Inflammatory macrophage treated with lipopolysaccharide for 4 hours (primary cell): ENCODE measurements at regions not wholly inside any gene's neighbourhood (a gene's known extent, or its start where the extent isn't known, plus 50 kb on each side); places are given as distances from the start of the nearest gene placed in this dataset.
"Not testable (repeated sequence)": the region's sequence is repeated elsewhere in the genome, so short reads cannot be mapped to it uniquely, and the experiment has no call there.

Source experiments
- DNase-seq: peaks from one replicate; pipeline ENCODE4 v3.0.0-alpha.2; 2020

GRCh38 chr4:60814549-60814948 is 385.6 kb upstream of the ADGRL3 start:
- no peak for DNase-seq

DNA sequence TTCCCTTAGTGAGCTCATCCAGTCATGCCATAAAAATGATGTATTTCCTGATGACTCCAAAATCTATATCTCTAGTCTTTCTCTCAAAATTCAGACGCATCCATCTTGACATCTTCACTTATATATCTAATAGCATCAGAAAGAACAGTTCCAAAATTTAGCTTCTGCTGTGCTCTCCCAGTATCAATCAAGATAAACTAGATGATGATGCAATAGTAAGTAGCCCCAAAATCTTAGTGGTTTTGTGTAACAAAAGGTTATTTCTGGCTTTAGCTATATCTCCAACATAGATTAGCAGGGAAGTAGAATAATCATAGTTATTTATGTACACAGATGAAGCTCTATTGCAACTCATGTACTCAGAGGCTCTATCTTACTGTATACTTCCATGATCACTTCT is 382.5 kb upstream of the ADGRL3 start:
- DNase-seq = no peak

GRCh38 chr4:60822986-60823385 is 377.1 kb upstream of the ADGRL3 start:
- no peak for DNase-seq

DNA sequence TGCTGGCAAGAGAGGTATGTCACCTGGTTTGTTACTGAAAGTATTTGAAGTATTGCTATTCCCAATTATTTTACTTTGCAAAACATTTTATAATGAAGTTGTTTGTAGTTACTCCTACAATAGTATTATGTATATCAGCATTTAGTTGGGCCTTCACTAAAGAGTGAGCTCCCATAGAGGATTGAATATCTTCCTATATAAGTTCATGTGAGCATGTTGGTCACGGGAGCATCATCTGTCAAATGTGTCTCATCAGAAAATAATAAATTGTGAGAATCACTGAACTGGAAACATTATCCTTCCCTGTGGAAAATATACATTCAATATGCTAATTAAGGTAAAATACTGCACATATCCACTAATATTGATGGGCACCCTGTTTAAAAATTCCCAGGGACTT is 360.1 kb upstream of the ADGRL3 start:
- DNase-seq = no peak

GRCh38 chr4:60846678-60847077 is 353.4 kb upstream of the ADGRL3 start:
- no peak for DNase-seq

DNA sequence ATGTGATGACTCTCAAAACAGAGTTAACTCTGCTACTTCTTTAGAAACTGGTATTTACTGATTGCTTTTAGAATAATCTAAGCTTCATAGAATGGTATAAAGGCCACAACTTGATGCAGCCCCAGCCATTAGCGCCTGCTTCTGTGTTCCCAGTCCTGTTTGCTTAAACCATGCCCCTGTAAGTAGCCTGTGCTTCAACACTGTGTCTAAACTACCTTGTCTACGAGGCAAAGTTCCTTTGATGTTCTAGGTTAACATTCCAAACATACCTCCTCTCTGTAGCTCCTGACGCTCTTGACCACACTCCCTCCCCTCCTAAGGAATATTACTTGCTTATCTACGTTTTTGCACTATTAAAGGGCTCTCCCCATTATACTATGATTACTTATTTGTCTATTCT is 352.5 kb upstream of the ADGRL3 start:
- DNase-seq = no peak

DNA sequence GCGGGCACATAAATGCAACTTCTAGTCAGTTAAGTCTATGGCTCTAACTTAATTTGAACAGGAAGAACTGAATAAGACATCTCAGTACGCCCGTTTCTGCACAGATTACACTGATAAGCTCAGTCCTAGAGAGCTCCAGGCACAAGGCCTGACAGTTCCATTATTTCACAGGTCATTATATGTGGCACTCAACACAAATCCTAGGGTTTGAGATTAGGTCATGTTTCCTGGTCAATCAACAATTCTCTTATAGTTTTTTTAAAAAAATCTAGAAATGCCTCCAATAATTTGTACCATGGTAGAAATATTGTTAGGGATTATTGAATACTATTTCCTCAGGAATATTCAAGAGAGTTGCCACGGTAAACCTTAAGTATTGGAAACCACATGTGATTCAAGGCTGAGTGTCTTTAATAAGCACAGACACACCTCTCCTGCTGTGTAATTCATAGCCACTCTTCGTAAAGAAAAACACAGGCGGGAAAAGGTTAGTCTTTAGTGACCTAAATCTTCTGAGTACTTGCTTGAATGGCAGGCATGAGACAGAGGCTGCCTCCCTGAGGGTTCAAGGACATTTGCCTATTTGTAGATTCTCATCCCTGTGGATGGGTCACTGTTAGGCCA is 342.9 kb upstream of the ADGRL3 start:
- no peak for DNase-seq

DNA sequence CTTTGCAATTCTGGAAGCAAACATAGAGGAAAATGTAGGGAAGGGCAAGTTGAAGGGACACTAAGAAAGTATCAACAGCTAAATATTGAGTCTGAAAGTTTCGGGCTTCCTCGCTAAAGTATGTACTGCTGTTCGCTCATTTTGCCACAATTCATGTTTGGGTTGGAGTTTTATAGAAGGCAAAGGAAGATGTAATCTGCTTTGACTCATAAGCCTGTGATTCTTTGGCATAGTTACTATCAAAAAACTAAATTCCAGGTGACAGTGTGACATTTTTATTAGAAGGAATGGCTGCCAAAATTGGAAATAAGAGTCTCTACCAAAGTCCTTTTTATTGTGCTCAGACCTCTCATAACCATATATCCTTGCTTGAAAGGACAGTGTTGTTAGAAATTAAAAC is 336.7 kb upstream of the ADGRL3 start:
- no peak for DNase-seq

GRCh38 chr4:60865273-60865672 is 334.9 kb upstream of the ADGRL3 start:
- no peak for DNase-seq

DNA sequence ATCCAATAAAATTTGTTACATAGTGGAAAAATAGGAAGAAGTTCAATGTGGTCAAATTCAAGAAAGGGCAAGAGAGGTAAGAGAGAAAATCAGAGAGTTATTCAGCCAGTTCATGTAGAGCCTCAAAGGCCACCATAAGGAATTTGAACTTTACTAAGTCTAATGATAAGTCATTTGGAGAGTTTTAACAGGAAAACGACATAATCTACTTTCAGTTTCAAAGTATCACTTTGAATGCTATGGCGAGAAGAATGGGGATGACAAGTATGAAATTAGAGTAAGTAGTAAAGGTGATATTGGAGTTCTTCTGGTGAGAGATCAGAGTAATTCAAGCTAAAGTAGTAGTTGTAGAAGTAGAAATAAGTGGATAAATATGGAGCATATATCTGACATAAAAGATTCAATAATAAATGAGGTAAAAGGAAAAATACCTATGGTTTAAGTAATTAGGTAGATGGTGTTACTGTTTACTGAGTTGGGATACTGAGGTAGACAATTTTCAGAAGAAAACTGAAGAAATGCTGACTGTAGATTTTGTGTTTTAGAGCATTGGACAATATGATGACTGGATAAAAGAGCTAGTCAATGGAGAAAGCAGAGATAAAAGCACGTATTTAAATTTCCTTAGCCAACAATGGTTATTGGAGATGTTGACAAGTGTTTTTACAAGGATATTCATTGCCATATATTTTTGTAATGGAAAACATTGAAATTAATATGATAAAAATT is 331.7 kb upstream of the ADGRL3 start:
- DNase-seq = no peak

DNA sequence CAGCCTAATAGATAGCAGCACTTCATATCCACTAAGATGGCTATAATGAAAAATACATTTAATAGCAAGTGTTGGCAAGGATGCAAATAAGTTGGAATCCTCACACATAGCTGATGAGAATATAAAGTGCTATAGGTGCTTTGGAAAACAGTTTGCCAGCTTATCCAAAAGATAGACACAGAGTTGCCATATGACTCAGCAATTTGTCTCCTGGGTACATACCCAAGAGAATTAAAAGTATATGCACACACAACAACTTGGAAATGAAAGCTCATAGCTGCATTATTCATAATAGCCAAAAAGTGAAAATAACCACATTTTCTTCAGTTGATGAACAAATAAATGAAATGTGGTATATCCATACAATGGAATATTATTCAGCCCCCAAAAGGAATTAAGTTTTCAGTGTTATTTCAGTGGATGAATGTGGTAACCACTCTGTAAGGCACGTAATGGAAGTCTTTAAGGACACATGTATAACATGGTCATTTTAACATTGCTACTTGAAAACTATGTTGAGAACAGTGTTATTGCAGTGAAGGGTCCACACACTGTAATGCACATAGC is 320.9 kb upstream of the ADGRL3 start:
- DNase-seq = no peak

GRCh38 chr4:60884587-60884986 is 315.5 kb upstream of the ADGRL3 start:
- DNase-seq = no peak

GRCh38 chr4:60885011-60885410 is 315.1 kb upstream of the ADGRL3 start:
- no peak for DNase-seq

GRCh38 chr4:60890743-60891142 is 309.4 kb upstream of the ADGRL3 start:
- DNase-seq = no peak

GRCh38 chr4:60891947-60892346 is 308.2 kb upstream of the ADGRL3 start:
- DNase-seq = no peak

DNA sequence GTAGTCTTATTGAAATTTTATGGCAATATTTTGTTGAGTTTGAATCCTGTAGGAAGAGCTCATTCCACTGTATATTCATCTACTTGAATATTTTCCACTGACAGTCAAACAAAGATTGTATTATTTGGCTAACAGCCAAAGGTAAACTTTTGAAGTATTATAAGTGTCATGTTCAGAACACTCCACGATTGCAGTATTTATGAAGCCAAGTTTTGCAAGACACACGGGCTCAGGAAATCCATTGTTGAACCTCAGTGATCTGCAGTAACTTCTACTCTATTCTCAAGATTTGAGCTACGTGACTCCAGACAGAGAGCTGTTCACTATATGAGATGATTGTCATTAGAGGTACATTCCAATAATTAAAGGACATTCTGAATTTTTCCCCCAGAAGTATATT is 302.7 kb upstream of the ADGRL3 start:
- DNase-seq = no peak

DNA sequence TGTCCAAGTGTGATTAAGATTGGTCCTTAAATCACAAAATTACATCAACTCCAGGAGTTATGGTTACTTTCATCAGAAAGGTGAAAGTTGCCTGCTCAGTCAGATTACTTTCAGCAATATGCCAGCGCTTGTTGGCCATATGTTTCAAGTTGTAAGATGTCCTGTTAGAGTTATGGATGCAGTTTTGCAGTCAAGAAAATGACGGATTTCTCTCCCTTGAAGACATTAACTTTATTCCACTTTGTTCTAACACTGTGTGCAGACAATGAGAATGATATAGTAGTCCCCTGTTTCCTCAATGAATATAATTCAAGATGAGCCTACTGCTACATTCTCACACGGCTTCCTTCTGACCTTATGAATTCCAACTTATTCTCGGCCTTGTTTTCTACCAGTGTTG is 295.0 kb upstream of the ADGRL3 start:
- no peak for DNase-seq

GRCh38 chr4:60911127-60911526 is 289.0 kb upstream of the ADGRL3 start:
- DNase-seq = no peak

- DNase-seq = no peak
These were observed 287.1 kb upstream of the ADGRL3 start for GRCh38 chr4:60913002-60913401.

DNA sequence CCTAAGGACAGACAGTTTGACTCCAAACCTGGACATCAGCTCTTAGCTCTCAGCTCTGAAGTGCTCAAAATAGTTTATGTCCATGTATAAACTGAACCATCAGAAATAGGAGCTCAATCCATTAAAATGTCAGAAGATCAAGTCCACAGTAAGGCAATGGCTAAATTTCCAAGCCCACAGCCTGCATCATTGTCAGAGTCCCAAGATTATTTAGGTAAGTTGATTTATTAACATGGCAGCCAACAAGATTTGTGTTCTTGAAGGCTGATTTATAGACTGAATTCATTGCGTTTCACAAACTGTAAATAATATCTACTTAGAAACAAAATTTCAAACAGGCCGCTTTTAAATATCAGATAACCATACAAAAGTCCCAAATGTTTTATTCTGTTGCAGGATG is 286.5 kb upstream of the ADGRL3 start:
- DNase-seq = no peak

DNA sequence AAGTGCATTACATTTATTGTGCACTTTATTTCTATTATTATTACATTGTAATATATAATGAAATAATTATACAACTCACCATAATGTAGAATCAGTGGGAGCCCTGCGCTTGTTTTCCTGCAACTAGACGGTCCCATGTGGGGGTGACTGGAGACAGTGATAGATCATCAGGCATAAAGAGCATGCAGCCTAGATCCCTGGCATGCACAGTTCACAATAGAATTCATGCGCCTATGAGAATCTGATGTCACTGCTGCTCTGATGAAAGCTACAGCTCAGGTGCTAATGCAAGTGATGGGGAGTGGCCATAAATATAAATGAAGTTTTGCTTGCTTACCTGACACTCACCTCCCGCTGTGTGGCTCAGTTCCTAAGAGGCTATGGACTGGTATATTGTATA is 278.4 kb upstream of the ADGRL3 start:
- not testable (repeated sequence) for DNase-seq

- DNase-seq = no peak
These were observed 277.1 kb upstream of the ADGRL3 start for GRCh38 chr4:60923075-60923474.

- no peak for DNase-seq
These were observed 273.5 kb upstream of the ADGRL3 start for GRCh38 chr4:60926624-60927023.

GRCh38 chr4:60930866-60931265 is 269.3 kb upstream of the ADGRL3 start:
- no peak for DNase-seq
